ENCODE measurements at regions not wholly inside any gene's neighbourhood (a gene's known extent, or its start where the extent isn't known, plus 50 kb on each side); places are given as distances from the start of the nearest gene placed in this dataset.

- TF ChIP-seq, protein P1, sequence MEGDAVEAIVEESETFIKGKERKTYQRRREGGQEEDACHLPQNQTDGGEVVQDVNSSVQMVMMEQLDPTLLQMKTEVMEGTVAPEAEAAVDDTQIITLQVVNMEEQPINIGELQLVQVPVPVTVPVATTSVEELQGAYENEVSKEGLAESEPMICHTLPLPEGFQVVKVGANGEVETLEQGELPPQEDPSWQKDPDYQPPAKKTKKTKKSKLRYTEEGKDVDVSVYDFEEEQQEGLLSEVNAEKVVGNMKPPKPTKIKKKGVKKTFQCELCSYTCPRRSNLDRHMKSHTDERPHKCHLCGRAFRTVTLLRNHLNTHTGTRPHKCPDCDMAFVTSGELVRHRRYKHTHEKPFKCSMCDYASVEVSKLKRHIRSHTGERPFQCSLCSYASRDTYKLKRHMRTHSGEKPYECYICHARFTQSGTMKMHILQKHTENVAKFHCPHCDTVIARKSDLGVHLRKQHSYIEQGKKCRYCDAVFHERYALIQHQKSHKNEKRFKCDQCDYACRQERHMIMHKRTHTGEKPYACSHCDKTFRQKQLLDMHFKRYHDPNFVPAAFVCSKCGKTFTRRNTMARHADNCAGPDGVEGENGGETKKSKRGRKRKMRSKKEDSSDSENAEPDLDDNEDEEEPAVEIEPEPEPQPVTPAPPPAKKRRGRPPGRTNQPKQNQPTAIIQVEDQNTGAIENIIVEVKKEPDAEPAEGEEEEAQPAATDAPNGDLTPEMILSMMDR (IDR thresholded peaks at IDR 0.05; ENCODE audit: borderline replicate concordance, extremely low read depth, low read length, poor library complexity, severe bottlenecking): no peak
- TF ChIP-seq EZH2 (IDR thresholded peaks at IDR 0.05; ENCODE audit: borderline replicate concordance, low read depth, low read length, severe bottlenecking): no peak
Measured at GRCh38 chr2:4883375-4883774, 808.8 kb upstream of the SOX11 start.

Measured in DND-41 (cell line).